ENCODE measurements at regions not wholly inside any gene's neighbourhood (a gene's known extent, or its start where the extent isn't known, plus 50 kb on each side); places are given as distances from the start of the nearest gene placed in this dataset.

DNA sequence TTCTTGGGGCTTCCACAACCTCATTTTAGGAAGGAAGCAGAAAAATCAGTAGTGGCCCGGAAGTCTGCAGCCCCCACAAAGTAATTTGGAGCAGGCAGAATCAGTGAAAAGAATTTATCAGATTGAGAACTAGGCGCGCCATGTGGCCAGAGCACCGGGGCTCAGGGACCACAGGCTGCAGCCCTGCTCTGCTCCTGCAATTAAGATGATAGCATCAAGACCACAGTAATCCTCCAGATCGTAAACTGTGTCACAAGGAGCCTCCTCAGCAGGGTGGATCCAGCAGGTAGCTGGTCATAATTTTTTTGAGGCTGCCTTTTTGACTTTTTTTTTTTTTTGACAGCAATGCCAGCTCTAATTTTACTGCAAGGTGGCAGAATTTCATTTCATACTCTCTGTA, 209.0 kb upstream of the ZMIZ1 start:
- no peak for DNase-seq (ENCODE audit: low spot score)

DNA sequence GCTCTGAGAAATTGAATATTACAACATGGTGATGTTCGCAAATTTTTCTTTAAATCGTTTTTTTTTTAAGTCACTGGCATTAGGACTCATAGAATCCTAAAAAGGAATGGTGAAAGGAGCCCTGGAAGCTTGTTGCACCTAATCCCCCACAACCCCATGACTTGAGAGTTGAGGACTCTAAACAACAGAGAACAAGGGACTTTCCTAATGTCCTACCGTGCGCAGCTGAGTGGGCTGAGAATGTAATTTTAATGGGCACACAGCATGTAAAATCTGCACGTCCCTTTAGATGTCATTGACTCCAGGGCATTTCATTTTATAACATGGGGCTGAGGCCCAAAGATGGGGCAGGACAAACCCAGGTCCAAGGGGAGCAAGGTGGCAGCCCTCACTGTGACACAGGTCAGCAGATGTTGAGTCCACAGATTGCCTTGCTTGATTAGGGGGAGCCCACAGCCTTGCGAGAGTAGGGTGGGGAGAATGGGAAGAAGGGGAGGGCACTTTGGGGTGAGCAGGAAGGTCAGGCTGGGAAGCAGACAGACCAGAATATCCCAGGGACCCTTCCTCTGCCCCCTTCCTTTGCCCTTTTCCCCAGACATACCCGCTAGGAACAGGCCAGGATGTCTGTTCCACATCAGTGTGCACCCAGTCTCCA, 208.4 kb upstream of the ZMIZ1 start:
- DNase-seq (ENCODE audit: low spot score) = no peak

DNA sequence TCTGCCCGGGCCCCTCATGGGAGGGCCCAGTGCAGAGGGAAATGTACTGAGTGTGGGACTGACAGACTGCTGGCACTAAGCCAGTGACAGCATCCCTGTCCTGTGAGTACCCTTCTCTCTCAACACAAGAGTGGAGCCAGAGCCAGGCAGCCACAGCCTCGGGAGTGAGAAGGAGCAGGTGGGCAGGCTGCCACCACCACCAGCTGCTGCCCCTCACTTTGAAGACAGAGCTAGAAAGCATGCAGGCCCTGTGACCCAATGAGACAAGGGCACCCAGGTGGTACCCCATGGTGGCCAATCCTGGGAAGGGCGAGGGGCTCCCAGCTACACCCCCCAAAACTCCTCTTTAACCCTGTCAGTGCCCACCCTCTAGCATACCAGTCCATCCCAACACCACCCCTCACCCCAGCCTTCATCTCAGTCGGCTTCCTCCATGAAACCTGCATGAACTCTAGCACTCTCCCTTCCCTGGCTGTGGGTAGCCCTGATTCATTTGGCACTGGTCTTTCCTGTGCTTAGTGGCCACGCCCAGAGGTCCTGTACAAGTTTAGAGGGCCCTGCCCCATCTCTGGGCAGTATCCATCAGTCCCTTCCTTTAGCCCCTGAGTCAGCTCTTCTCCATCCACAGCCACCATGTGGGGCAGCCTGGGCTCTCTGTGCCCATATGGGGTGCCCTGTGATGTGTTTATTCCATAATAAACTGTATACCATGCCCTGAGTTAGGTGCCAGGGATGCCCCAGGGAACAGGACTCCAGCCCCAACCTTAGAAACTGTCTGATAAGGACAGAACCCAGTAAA, 207.0 kb upstream of the ZMIZ1 start:
- DNase-seq (ENCODE audit: low spot score) = no peak

DNA sequence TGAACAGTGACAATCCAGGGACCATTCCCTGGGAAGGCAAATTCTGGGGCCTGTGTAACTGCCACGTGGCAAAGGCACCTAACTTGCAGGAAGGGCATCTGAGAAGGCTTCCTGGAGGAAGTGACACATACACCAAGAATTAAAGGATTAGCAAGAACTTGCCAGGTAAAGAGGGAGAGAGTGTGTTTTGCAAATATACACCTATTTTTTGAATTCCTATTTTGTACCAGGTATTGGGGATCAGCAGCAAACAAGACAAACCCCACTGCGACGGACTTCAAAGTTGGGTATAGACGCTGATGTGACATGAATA, 206.5 kb upstream of the ZMIZ1 start:
- DNase-seq (ENCODE audit: low spot score) = no peak

DNA sequence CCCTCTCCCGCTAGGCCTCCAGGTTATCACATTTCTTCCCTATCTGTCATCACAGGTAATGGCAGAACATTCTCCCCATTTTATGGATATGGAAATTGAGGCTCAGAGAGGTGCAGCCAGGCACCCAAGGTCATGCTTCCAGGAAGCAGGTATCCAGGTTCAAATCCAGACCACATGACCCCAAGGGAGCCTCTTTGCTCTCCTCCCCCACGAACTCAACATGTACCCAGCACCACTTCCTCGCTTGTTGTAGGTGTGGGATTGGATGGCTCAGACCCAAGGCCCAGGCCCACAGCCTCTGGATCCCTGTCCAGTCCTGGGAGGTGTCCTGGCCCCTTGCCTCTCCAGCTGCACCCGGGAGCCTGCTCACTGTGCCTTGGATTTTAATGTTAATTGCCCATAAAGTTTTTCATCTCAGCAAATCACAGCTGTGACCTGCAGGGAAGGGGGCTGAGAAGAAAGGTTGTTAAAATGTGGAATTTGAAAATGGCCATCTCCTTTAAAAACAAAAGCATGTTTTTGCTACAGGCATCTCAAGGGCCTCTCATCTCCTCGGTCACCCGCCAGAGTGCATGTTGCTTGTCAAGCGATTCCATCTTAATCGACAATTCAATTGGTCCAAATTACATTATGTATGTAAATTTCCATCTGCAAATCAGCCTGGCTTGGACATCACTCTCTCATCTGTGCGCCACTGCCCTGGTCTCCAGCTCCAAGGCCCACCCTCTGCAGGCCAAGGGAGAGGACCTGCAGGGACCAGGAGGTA, 205.4 kb upstream of the ZMIZ1 start:
- no peak for DNase-seq (ENCODE audit: low spot score)

DNA sequence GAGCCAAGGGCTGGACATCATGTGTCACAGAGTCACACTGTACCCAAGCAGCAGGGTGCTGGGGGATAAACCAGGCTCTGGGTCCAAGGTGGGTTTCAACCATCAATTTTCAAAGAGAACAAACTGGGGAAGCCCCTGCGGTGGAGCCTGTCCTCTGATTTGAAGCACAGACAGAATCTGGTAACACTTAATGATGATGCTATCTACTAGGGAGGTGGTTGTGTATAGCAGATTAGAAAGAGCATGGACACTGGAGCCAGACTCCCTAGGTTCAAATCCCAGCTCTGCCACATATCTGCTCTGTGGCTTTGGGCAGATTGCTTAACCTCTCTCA, 204.9 kb upstream of the ZMIZ1 start:
- no peak for DNase-seq (ENCODE audit: low spot score)

DNA sequence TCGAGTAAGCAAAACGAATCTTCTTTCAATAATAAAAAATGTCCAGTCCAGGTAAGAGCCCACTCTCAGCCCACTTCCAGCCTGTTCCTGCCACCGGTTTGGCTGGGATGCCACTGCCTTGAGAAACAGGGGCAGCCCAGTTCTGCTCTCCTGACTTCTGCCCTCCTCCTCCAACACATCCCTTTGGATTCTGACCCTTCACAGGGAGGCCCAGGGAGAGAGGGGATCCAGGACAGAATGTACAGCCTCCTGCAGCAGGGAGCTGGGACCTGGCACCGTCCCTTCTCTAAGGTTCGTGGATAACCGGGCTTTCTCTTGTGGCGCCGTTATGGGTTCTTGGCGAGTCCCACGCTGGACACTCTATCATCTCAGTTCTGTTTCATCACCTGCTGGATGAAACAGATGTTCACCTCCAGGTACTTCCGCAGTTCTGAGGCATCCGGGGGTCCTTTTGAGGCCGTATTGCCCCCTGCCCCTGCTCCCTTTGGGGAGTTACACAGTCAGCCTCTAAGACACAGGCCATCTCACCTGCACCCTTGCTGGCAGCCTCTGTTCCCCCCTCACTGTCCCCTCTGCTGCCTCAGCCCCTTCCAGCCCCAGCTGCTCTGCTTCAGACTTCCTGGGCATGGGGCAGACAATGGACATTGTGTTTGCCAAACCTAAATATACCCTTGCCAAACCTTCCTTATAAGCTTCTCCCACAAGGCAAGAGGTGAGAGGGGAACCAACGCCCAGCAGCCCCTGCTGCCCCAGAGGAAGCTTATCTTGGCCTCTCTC, 203.8 kb upstream of the ZMIZ1 start:
- no peak for DNase-seq (ENCODE audit: low spot score)

DNA sequence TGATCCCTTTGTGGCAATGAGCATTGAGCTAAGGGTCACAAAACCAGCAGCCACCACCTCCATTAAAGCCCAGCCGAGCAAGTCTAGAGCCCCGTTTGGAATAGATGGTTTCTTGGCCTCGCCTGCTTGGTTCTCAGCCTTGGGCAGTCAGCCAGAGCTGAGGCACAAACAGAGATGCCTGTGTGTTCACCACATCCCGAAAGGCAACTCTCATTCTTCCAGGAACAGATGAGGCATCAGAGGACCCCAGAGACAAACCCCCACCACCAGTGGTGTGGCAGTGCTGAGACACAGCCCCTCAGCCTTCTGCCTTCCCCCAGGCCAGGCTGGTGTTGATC, 203.3 kb upstream of the ZMIZ1 start:
- no peak for DNase-seq (ENCODE audit: low spot score)

DNA sequence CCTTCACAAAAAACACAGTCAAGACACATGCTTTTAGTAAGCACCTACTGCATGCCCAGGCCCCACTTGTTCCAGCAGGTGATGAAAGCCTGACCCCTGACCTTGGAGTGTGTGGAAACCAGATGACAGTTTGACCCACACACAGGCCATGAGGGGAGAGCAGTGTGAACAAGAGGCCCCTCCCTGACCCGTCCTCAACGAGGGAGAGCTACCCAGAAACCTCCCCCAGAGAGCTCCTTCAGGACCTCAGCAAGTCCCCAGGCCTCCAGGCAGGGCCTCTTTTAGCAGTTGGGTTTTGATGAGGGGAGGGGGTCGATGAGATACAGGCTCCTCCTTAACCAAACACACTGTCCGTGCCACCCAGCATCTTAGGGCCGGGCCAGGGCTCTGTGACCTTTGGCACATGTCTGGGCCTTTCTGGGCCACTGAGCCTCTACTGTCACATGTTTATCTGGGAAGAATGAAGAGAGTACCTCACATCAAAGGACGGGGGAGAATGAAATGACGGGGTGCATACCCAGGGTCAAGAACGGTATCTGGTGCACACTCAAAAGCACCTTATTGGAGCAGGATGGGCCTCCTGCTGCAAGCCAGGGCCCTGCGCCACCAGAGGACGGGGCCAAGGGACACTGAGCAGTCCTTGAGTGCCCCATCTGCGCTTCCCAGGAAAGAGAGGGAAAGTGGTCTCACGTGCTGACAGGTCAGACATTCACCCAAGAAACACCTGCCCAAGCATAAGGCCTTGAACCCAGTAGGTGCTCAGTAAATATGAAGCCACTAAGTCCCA, 202.6 kb upstream of the ZMIZ1 start:
- no peak for DNase-seq (ENCODE audit: low spot score)

DNA sequence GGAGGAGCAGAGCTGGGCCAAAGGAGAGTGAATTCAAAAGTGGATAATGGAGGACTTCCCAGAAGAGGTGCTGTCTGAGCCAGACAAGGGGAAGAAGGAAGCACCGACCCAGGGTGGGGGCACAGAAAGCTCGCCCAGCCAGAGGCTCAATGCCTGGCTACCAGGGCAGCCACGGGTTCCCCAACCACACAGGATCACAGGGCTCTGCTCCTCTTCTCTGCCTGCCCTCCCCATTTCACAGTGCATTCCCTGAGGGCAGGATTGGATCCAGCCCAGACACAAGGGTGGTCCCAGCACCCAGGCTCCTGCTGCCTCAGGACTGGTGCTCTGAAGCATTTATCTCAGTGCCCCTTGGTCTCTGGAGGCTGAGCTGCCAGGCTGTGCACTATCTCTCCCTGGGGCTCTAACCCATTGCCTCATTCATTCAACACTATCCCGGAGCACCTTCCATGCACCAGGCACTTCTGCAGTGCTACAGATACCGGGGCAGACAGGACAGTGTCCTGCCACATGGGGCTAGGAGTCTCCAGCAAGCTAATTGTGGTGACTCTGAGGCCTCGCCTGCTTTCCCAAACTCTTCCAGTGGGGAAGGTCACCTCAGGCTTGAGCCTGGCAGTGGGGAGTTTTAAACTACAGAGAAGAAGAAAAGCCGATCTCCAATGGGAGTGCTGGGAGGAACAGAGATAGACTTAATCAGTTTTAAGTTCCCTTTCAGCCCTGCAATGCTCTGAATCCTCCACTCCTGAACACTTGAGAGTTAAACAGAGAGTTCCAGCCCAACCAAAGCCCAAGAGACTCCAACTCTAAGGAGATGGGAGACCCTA, 201.8 kb upstream of the ZMIZ1 start:
- DNase-seq (ENCODE audit: low spot score) = no peak

DNA sequence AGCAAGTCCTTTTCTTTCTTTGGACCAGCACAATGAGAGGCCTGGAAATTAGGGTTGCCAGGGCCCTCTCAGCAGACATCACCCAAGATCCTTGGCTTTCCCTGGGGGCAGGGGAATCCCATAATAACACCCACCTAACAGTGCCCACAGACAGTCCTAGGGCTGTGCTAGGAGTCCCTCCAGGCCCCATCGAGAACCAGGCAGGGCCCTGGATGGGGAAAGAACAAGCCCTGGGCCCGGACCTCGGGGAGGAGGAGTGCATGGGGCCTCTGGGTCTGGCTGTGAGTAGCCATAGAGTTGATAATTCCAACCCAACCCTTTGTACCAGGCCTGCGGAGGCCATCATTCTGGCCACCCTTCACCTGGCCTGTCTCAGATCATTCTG, 201.2 kb upstream of the ZMIZ1 start:
- DNase-seq (ENCODE audit: low spot score) = no peak

DNA sequence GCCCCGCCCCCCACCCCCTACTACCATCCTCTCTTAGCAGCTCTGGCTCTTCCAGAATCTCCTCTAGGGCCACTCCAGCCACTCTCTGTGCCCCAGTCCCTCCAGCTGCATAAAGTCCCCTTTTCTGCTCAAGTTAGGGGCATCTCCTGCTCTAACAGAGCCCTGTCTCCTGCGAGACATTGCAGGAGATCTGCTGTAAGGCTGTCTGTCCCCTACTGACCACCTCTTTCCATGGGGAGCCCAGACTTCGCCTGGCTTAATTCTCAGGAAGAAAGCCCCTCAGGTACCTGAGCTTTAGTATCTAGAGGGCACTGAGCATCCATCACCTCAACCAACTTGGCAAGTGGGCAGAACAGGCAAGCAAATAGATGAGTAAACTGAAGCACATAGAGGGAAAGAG, 200.7 kb upstream of the ZMIZ1 start:
- no peak for DNase-seq (ENCODE audit: low spot score)

DNA sequence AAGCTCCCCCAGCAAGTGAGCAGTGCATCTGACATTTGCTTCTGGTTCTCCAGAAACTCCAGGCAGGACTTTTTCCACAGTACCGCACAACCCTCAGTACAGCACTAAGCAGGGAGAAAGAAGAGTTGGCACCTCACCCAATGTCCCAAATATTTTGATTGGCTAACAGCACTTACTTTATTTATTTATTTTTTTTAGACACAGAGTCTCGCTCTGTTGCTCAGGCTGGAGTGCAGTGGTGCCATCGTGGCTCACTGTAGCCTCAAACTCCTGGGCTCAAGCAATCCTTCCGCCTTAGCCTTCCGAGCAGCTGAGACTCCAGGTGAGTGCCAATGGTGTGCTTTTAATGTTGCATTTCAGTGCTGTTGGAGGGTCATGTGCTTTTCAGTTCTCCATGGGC, 200.3 kb upstream of the ZMIZ1 start:
- DNase-seq (ENCODE audit: low spot score) = no peak

DNA sequence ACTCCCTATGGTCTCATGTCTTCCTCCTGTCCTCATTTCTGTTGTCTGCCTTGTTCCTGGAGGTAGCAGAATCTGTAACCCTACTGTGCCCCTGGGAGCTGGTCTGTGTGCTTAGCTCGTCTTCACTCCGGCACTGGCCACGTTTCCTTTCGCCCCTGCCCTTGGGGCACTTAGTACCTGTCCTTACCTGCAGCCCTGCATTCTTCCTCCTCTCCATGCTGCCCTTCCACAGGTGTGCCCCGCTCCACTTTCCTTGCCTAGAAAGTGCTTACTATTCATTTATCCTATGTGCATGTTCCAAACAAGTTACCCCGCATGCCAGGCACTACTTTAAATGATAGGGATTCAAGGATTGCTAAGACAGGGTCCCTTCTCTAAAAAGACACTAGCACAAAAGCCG, 199.9 kb upstream of the ZMIZ1 start:
- DNase-seq (ENCODE audit: low spot score) = no peak

DNA sequence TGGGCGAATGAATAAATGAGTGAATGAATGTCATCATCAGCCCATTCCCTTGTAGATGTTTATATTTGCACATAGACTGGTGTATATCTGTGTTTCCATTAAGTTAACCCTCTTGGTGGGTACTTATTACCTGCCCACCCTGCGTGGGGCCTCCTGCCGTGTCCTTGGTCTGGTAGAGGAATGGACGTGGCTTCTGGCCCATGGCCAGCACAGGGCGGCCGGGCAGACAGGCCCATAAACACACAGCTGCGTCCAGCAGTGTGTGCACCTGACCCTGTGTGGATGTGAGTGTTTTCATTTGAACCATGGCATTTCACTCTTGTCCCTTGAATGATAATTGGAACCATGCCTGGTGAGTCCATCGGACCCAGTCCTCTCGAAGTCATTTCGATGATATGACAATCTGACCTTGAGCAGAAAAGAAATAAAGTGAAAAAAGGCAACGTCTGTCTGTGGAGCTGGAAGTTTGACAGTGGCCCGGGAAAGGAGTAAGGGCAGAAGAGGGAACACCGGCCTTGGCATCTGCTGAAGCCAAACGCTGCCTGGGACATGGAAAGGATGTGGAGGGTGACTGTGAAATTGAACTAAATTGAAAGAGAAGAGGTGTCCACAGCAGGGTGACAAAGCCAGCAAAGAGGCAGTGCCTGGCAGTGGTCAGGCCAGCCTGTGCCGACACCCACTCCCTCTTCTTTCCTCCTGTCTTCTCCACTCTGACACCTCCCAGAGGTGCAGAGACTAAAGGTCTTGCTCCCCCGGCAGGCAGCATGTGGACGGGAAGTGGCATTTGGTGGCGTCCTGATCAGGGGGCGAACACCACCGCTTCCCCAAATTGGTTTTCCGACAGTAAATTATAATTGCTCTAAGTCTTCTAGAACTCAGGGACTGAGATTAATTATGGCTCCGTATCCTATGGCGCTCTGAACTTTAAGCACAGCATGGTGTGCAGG, 199.0 kb upstream of the ZMIZ1 start:
- no peak for DNase-seq (ENCODE audit: low spot score)

DNA sequence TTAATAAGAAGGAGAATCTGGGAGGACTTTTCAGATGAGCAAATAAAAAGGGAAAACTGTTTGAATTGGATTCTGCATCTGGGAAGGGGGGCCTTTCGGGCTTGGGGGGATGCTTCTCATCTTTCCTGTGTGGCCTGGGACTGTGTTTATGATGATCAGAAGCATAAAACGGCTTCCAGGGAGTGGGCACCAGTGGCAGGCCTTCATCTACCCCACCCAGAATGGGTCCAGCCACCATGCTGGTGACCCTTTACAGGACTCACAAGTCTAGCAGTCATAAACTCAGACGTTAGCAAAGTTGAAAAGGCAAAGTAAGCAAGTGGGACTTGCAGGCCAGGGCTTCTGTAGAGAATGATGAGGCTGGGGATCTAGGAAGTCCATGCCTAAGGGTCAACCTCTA, 198.3 kb upstream of the ZMIZ1 start:
- no peak for DNase-seq (ENCODE audit: low spot score)

DNA sequence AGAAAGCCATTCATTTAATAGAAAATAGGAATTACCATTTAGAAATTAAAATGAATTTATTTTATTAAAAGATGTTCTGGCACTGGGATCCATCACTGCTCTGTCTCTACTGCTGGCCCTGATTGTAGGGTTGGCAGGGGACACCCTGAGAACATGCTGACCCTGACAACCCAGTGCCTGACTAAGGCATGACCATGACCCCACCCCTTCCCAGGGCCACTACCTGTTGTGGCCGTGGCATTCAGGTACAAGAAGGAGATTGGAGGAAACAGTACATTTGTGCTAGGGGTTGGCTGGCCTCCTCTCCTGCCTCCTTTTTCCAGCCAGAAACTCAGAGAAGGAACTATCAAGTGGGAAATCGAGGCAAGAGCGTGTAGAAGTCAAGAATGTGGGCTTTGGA, 197.0 kb upstream of the ZMIZ1 start:
- DNase-seq (ENCODE audit: low spot score) = no peak

DNA sequence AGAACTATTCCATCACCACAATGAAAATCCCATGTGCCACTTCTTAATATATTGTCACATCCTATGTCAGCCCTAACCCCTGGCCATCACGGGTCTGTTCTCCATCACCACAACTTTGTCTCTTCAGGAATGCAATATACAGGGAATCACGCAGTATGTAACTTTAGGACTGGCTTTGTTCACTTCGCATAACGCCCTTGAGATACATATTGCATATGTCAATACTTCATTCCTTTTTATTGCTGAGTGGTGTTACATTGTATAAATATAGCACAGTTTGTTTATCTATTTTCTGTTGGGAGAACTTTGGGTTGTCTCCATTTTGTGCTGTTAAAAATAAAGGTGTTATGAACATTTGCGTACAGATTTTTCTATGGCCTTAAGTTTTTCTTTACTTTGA, 195.4 kb upstream of the ZMIZ1 start:
- DNase-seq (ENCODE audit: low spot score) = no peak

DNA sequence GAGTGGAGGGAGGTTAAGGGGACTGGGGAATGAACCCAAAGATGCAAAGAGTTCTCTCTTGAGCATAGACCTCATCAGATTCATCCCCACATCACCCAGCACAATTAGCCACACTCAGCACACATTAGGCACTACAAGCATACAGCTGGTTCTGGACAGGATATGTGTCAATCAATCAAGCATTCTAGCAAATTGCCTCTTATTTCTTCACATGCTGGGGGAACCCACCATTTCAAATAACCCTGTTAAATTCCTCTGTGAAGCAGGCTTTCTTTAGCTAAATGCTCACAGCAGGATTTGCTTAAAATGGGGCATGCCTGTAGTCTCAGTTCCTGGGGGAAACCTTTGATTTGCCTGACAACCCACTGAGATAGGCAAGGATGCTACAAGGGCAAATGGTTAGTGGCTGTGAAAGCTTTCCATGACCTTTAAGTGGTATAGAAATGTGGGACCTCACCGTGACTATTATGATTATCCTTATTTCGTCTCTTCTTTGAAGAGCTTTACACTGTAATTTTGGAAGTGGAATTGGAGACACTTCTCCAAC, 193.4 kb upstream of the ZMIZ1 start:
- DNase-seq (ENCODE audit: low spot score) = no peak

DNA sequence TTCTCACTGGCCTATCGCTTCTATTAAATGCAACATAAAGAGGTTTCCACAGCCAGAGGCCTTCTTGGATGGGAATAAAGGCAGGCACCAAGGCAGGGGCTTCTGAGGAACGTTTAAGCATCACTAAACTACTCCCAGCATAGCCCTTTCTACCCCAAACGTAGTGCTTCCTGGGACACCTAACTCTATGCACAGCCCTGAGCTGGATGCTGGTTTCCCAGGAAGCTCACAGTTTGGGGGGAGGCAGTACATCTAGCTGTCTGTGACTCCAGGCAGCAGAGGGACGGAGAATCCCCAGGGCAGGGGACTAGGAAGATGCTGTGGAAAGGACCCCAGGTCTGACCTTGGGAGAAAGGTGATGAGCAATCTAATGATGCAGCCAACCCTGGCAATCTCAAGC, 192.8 kb upstream of the ZMIZ1 start:
- no peak for DNase-seq (ENCODE audit: low spot score)

All from hematopoietic multipotent progenitor cell treated with erythropoietin and hydrocortisone succinate and interleukin-3 and kit ligand, for 17 days (in vitro differentiated cells).